Chondrocyte (in vitro differentiated cells): ENCODE measurements at regions not wholly inside any gene's neighbourhood (a gene's known extent, or its start where the extent isn't known, plus 50 kb on each side); places are given as distances from the start of the nearest gene placed in this dataset.

Source experiments
- DNase-seq: peaks from one replicate; pipeline ENCODE4 v3.0.0; 2021; ENCODE audit warnings: mixed read lengths, low spot score
- H3K27ac Mint-ChIP-seq: one replicate; pipeline ENCODE4 v1.8.0; 2021; ENCODE audit warnings: mild to moderate bottlenecking, moderate library complexity, mixed read lengths; ENCODE audit not compliant: unreplicated experiment
- H3K27me3 Mint-ChIP-seq: 2 replicates; pipeline ENCODE4 v1.8.0; 2021; ENCODE audit warnings: low read depth, mixed read lengths
- H3K36me3 Mint-ChIP-seq: 2 replicates; pipeline ENCODE4 v1.8.0; 2021; ENCODE audit warnings: low read depth, mixed read lengths
- H3K4me1 Mint-ChIP-seq: 2 replicates; pipeline ENCODE4 v1.8.0; 2021; ENCODE audit warnings: low read depth, mild to moderate bottlenecking, mixed read lengths
- H3K4me3 Mint-ChIP-seq: one replicate; pipeline ENCODE4 v1.8.0; 2021; ENCODE audit warnings: mild to moderate bottlenecking, moderate library complexity, mixed read lengths; ENCODE audit not compliant: unreplicated experiment
- H3K9me3 Mint-ChIP-seq: 2 replicates; pipeline ENCODE4 v1.8.0; 2021; ENCODE audit warnings: low read depth, mixed read lengths
- TF ChIP-seq, protein P1 (sequence below): fragments of 200-600 bp; sonication (generic); IDR thresholded peaks from 2 replicates; pipeline ENCODE4 v1.5.0; 2021; ENCODE audit warnings: antibody characterized with exemption, mild to moderate bottlenecking, moderate library complexity

- Mint-ChIP-seq H3K36me3 (no peaks in the 10 kb centered on the region), H3K9me3 (no peaks in the 10 kb centered on the region), H3K4me1 (peaks cover 15% of the 10 kb centered on the region), H3K27ac (no peak overlapping the region), H3K27me3 (no peaks in the 10 kb centered on the region), H3K4me3 (no peak overlapping the region)
- DNase-seq = no peak
- TF ChIP-seq, protein P1, sequence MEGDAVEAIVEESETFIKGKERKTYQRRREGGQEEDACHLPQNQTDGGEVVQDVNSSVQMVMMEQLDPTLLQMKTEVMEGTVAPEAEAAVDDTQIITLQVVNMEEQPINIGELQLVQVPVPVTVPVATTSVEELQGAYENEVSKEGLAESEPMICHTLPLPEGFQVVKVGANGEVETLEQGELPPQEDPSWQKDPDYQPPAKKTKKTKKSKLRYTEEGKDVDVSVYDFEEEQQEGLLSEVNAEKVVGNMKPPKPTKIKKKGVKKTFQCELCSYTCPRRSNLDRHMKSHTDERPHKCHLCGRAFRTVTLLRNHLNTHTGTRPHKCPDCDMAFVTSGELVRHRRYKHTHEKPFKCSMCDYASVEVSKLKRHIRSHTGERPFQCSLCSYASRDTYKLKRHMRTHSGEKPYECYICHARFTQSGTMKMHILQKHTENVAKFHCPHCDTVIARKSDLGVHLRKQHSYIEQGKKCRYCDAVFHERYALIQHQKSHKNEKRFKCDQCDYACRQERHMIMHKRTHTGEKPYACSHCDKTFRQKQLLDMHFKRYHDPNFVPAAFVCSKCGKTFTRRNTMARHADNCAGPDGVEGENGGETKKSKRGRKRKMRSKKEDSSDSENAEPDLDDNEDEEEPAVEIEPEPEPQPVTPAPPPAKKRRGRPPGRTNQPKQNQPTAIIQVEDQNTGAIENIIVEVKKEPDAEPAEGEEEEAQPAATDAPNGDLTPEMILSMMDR = no peak
Observed at GRCh38 chr6:9252799-9253198, 817.5 kb upstream of the SLC35B3 start.

- H3K4me1 Mint-ChIP-seq = peaks cover 5% of the 10 kb centered on the region
- no peaks in the 10 kb centered on the region for H3K9me3 Mint-ChIP-seq
- no peaks in the 10 kb centered on the region for H3K36me3 Mint-ChIP-seq
- no peak for DNase-seq
- H3K4me3 Mint-ChIP-seq = no peak overlapping the region
- TF ChIP-seq, protein P1 = peak; percentile 83
- H3K27ac Mint-ChIP-seq = no peak overlapping the region
- no peaks in the 10 kb centered on the region for H3K27me3 Mint-ChIP-seq
Observed at GRCh38 chr6:9250852-9251251, 815.5 kb upstream of the SLC35B3 start.

DNA sequence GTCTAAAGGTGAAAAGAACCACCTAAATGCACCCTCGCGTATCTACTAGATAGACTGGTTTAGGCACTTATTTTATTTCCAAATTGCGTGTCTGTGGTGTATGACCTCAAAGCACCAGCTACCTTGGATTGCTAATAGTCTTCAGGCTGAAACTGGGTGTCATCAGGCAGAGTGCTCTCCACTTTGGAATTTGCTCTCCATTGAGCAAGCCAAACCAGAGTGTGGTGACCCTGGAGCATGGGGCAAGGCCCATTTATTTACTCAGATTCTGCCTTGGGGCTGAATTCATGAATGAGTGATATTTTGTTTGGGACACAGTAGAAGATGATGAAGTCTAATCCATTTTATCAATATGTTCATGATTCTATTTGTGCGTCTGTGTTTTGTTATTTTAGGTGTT, 812.8 kb upstream of the SLC35B3 start:
- no peak overlapping the region for H3K4me3 Mint-ChIP-seq
- peaks cover 5% of the 10 kb centered on the region for H3K4me1 Mint-ChIP-seq
- H3K36me3 Mint-ChIP-seq = no peaks in the 10 kb centered on the region
- no peaks in the 10 kb centered on the region for H3K9me3 Mint-ChIP-seq
- DNase-seq = no peak
- H3K27me3 Mint-ChIP-seq = peaks cover 1% of the 10 kb centered on the region
- TF ChIP-seq, protein P1 = no peak
- no peak overlapping the region for H3K27ac Mint-ChIP-seq

DNA sequence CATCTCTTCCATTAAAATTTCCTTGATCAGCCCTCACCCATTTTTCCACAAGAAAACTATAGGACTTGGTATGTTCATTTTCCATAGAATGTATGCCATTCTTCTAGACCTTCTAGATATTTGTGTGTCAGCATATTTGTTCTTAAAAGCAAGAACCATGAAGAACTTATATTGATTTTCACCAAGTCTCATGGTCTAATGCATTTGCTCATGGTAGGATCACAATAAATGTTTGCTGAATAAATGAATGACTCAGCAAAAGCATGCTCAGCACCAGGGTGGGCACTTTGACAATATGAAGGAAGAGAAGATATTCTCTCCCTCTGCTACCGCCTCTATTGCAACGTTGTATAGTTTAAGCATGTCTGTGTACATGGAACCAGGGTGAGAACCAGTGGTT, 805.5 kb upstream of the SLC35B3 start:
- no peak overlapping the region for H3K4me3 Mint-ChIP-seq
- no peaks in the 10 kb centered on the region for H3K9me3 Mint-ChIP-seq
- no peaks in the 10 kb centered on the region for H3K36me3 Mint-ChIP-seq
- no peak for DNase-seq
- TF ChIP-seq, protein P1 = no peak
- H3K4me1 Mint-ChIP-seq = no peaks in the 10 kb centered on the region
- H3K27ac Mint-ChIP-seq = no peak overlapping the region
- H3K27me3 Mint-ChIP-seq = peaks cover 2% of the 10 kb centered on the region

- no peak for DNase-seq
- Mint-ChIP-seq H3K27me3 (no peaks in the 10 kb centered on the region), H3K27ac (no peak overlapping the region), H3K9me3 (peaks cover 19% of the 10 kb centered on the region), H3K4me1 (no peaks in the 10 kb centered on the region), H3K36me3 (no peaks in the 10 kb centered on the region), H3K4me3 (no peak overlapping the region)
- TF ChIP-seq, protein P1 = no peak
Observed at GRCh38 chr6:9236443-9236842, 801.1 kb upstream of the SLC35B3 start.
